Testis (tissue), 2 donors: ENCODE measurements at regions not wholly inside any gene's neighbourhood (a gene's known extent, or its start where the extent isn't known, plus 50 kb on each side); places are given as distances from the start of the nearest gene placed in this dataset.

Source experiments
- CTCF ChIP-seq, 3 experiments: fragments of 450-650 bp in 2 of 3; fragments of 200-600 bp in 1 of 3; sonication (generic) in 1 of 3; IDR thresholded peaks; one replicate each; pipeline ENCODE4 v1.5.1; 2016 to 2019; ENCODE audit warnings: antibody characterized with exemption in 3 of 3, mild to moderate bottlenecking in 2 of 3, moderate library complexity in 1 of 3
- POLR2A ChIP-seq: fragments of 450-650 bp; IDR thresholded peaks from one replicate; pipeline ENCODE4 v1.6.1; 2017; ENCODE audit warnings: antibody characterized with exemption, mild to moderate bottlenecking, moderate library complexity

GRCh38 chr1:24980836-24981630, 51.0 kb upstream of the RUNX3 start:
- no peak for TF ChIP-seq CTCF (IDR thresholded peaks at IDR 0.05)
- TF ChIP-seq POLR2A = no peak
